Esophagus muscularis mucosa (tissue), 4 donors: ENCODE measurements at regions not wholly inside any gene's neighbourhood (a gene's known extent, or its start where the extent isn't known, plus 50 kb on each side); places are given as distances from the start of the nearest gene placed in this dataset.

Experiments
- DNase-seq: peaks from one replicate; pipeline ENCODE4 v3.0.0-alpha.2; 2017; ENCODE audit errors: extremely low spot score
- H3K27ac ChIP-seq, 4 donors: fragments of 200-600 bp; sonication (generic); replicated peaks in 1 of 4; 1 replicate in 3 of 4; 2 replicates in 1 of 4; pipeline ENCODE4 v1.5.1; 2016 to 2019; ENCODE audit warnings: mild to moderate bottlenecking in 1 of 4
- H3K27me3 ChIP-seq, 4 donors: fragments of 200-600 bp; sonication (generic); one replicate each; pipeline versions ENCODE4 v1.5.1 to v1.6.0; 2016 to 2019
- H3K36me3 ChIP-seq, 4 donors: fragments of 200-600 bp; sonication (generic); one replicate each; pipeline ENCODE4 v1.5.1; 2016 to 2019
- H3K4me1 ChIP-seq, 4 donors: fragments of 200-600 bp; sonication (generic); one replicate each; pipeline ENCODE4 v1.5.1; 2016 to 2019
- H3K4me3 ChIP-seq, 4 donors: fragments of 200-600 bp; sonication (generic); 1 replicate in 2 of 4; 2 replicates in 2 of 4; pipeline ENCODE4 v1.5.1; 2016 to 2019; ENCODE audit warnings: mild to moderate bottlenecking in 4 of 4, moderate library complexity in 1 of 4
- H3K9me3 ChIP-seq, 4 donors: fragments of 200-600 bp; sonication (generic); 1 replicate in 3 of 4; 2 replicates in 1 of 4; pipeline ENCODE4 v1.5.1; 2016 to 2019
- CTCF ChIP-seq, 3 experiments: fragments of 200-600 bp in 2 of 3; fragments of 450-650 bp in 1 of 3; sonication (generic) in 2 of 3; IDR thresholded peaks; one replicate each; pipeline ENCODE4 v1.5.1; 2017 to 2019; ENCODE audit warnings: antibody characterized with exemption in 3 of 3, mild to moderate bottlenecking in 2 of 3, moderate library complexity in 1 of 3
- EP300 ChIP-seq: sonication (generic); formaldehyde crosslinking; IDR thresholded peaks from one replicate; pipeline ENCODE4 v1.6.1; 2017; ENCODE audit warnings: antibody characterized with exemption
- POLR2A ChIP-seq: fragments of 450-650 bp; IDR thresholded peaks from one replicate; pipeline ENCODE4 v1.6.1; 2017; ENCODE audit warnings: antibody characterized with exemption, moderate library complexity, mild to moderate bottlenecking, low read depth
- POLR2AphosphoS5 ChIP-seq, 2 donors: sonication (generic); formaldehyde crosslinking; IDR thresholded peaks; one replicate each; pipeline ENCODE4 v1.6.1; 2017; ENCODE audit warnings: antibody characterized with exemption in 2 of 2
- WGBS: methylation state at CpG from one replicate; pipeline ENCODE4 v1.1.5; 2018; 5-methylcytosine and 5-hydroxymethylcytosine counted together
- intact Hi-C: fragments of 100-400 bp; cut with DNase I; formaldehyde crosslinking; loops from one replicate; pipeline ENCODE4 v1.15.1; 2023

GRCh38 chr11:16603245-16603644 is 135.2 kb upstream of the C11orf58 start:
- Histone ChIP-seq H3K27me3 (peaks cover 0 to 60% (median 36%) of the 10 kb centered on the region in 4 donors), H3K4me1 (peaks cover 29 to 44% (median 40%) of the 10 kb centered on the region in 4 donors), H3K9me3 (no peaks in the 10 kb centered on the region), H3K27ac (peak overlapping the region in 2 of 4 donors; percentile 73 to 83), H3K4me3 (peak overlapping the region in 1 of 4 donors; percentile 65), H3K36me3 (no peaks in the 10 kb centered on the region)
- TF ChIP-seq EP300, result no peak
- TF ChIP-seq CTCF (IDR thresholded peaks at IDR 0.05), result no peak
- DNase-seq, result no peak
- intact Hi-C loops, result loop anchor here (10.0 kb wide), 1 partner anchor 658 kb away; no protein-coding TSS in a partner anchor
- WGBS, result 77% methylated on average over 2 of the region's 2 CpGs

- H3K27me3 ChIP-seq, result peaks cover 0 to 16% (median 3%) of the 10 kb centered on the region in 4 donors
- no peak overlapping the region for H3K27ac ChIP-seq
- intact Hi-C loops, result no loop called here
- no peaks in the 10 kb centered on the region for H3K36me3 ChIP-seq
- H3K4me3 ChIP-seq, result no peak overlapping the region
- no peak for DNase-seq
- TF ChIP-seq EP300 (no peak), POLR2AphosphoS5 (IDR thresholded peaks at IDR 0.05) (no peak), CTCF (IDR thresholded peaks at IDR 0.05) (no peak), POLR2A (no peak)
- WGBS, result 86% methylated on average over 7 of the region's 7 CpGs
- no peaks in the 10 kb centered on the region for H3K9me3 ChIP-seq
- peaks cover 2 to 9% (median 2%) of the 10 kb centered on the region in 4 donors for H3K4me1 ChIP-seq
These were observed 139.5 kb upstream of the C11orf58 start for GRCh38 chr11:16598906-16599305.

GRCh38 chr11:16598032-16598431 is 140.4 kb upstream of the C11orf58 start:
- peaks cover 0 to 8% (median 0%) of the 10 kb centered on the region in 4 donors for H3K27me3 ChIP-seq
- H3K36me3 ChIP-seq, result no peaks in the 10 kb centered on the region
- WGBS, result 52% methylated on average over 1 of the region's 1 CpG
- no peak overlapping the region for H3K27ac ChIP-seq
- no peak for DNase-seq
- intact Hi-C loops, result no loop called here
- no peak for TF ChIP-seq CTCF (IDR thresholded peaks at IDR 0.05)
- TF ChIP-seq POLR2A, result no peak
- no peak for TF ChIP-seq POLR2AphosphoS5 (IDR thresholded peaks at IDR 0.05)
- TF ChIP-seq EP300, result no peak
- peaks cover 0 to 7% (median 0%) of the 10 kb centered on the region in 4 donors for H3K4me1 ChIP-seq
- H3K9me3 ChIP-seq, result no peaks in the 10 kb centered on the region
- H3K4me3 ChIP-seq, result no peak overlapping the region

- Histone ChIP-seq H3K27ac (no peak overlapping the region), H3K27me3 (no peaks in the 10 kb centered on the region), H3K9me3 (no peaks in the 10 kb centered on the region), H3K4me3 (no peak overlapping the region), H3K36me3 (no peaks in the 10 kb centered on the region), H3K4me1 (peaks cover 0 to 3% (median 0%) of the 10 kb centered on the region in 4 donors)
- no peak for DNase-seq
- no peak for TF ChIP-seq EP300
- no peak for TF ChIP-seq POLR2A
- TF ChIP-seq POLR2AphosphoS5 (IDR thresholded peaks at IDR 0.05), result no peak
- no peak for TF ChIP-seq CTCF (IDR thresholded peaks at IDR 0.05)
- intact Hi-C loops, result no loop called here
- 65% methylated on average over 2 of the region's 2 CpGs for WGBS
These were observed 142.2 kb upstream of the C11orf58 start for GRCh38 chr11:16596231-16596630.

- Histone ChIP-seq H3K4me1 (no peaks in the 10 kb centered on the region), H3K9me3 (no peaks in the 10 kb centered on the region), H3K27me3 (no peaks in the 10 kb centered on the region), H3K36me3 (no peaks in the 10 kb centered on the region), H3K27ac (no peak overlapping the region), H3K4me3 (no peak overlapping the region)
- TF ChIP-seq POLR2AphosphoS5 (IDR thresholded peaks at IDR 0.05) (no peak), EP300 (no peak), CTCF (IDR thresholded peaks at IDR 0.05) (no peak), POLR2A (no peak)
- DNase-seq, result no peak
- intact Hi-C loops, result no loop called here
These were observed 147.3 kb upstream of the C11orf58 start for GRCh38 chr11:16591157-16591556.
